ENCODE measurements at regions not wholly inside any gene's neighbourhood (a gene's known extent, or its start where the extent isn't known, plus 50 kb on each side); places are given as distances from the start of the nearest gene placed in this dataset.

DNA sequence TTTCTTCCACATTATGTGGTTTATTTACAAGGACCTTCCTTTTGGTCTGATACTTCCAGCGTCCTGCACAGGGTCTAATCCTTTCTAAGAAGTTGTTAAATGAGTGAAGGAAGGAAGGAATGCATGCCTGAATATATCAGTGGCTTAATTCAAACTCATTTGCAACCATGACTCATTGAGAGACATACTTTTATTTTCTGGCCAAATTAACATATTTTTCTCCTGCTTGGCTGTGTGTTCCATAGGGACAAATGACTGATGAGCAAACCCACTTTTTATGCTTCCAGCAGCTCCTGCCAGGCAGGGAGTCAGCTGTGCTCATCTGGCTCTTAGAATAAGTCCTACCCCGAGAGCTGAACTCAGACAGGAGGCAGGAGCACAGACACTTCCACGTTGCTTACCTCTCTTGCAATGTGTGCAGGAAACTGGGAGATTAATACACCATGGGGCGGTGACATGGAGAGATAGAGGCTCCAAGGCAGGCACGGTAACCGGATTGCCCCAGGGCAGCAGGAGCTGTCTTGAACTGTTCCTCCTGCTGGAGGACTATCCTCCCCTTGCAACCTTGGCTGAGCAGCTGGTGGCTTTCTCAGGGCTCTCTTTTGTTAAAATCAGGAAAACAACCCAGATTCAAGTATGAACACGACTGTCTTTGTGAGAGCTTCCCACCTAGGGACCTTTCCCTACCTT is 667.5 kb upstream of the HS6ST1 start:
- Histone ChIP-seq H3K27ac (no peak overlapping the region), H3K4me1 (ENCODE audit: insufficient read depth) (no peaks in the 10 kb centered on the region), H3K79me2 (no peaks in the 10 kb centered on the region), H3K36me3 (replicated peaks; ENCODE audit: insufficient read depth, low read depth) (no peaks in the 10 kb centered on the region), H3K27me3 (no peaks in the 10 kb centered on the region), H3K4me3 (no peak overlapping the region), H3K4me2 (no peak overlapping the region), H3K9me2 (replicated peaks; ENCODE audit: insufficient read depth) (no peaks in the 10 kb centered on the region), H2AFZ (no peak overlapping the region), H4K20me1 (ENCODE audit: insufficient read depth, poor library complexity, severe bottlenecking) (no peaks in the 10 kb centered on the region), H3K9me3 (ENCODE audit: low read depth) (no peaks in the 10 kb centered on the region)
- no peak for DNase-seq (ENCODE audit: low spot score)
- TF ChIP-seq EZH2phosphoT487 (IDR thresholded peaks at IDR 0.05; ENCODE audit: low read depth, severe bottlenecking, unreplicated experiment) (no peak), EZH2 (IDR thresholded peaks at IDR 0.05; ENCODE audit: borderline replicate concordance) (no peak)
- TF ChIP-seq, protein P1, sequence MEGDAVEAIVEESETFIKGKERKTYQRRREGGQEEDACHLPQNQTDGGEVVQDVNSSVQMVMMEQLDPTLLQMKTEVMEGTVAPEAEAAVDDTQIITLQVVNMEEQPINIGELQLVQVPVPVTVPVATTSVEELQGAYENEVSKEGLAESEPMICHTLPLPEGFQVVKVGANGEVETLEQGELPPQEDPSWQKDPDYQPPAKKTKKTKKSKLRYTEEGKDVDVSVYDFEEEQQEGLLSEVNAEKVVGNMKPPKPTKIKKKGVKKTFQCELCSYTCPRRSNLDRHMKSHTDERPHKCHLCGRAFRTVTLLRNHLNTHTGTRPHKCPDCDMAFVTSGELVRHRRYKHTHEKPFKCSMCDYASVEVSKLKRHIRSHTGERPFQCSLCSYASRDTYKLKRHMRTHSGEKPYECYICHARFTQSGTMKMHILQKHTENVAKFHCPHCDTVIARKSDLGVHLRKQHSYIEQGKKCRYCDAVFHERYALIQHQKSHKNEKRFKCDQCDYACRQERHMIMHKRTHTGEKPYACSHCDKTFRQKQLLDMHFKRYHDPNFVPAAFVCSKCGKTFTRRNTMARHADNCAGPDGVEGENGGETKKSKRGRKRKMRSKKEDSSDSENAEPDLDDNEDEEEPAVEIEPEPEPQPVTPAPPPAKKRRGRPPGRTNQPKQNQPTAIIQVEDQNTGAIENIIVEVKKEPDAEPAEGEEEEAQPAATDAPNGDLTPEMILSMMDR (IDR thresholded peaks at IDR 0.05; ENCODE audit: poor library complexity): no peak
- WGBS (ENCODE audit: low lambda C conversion rate, missing lambda C conversion rate): 45% methylated on average over 7 of the region's 7 CpGs

GRCh38 chr2:128986867-128987268 is 668.2 kb upstream of the HS6ST1 start:
- 82% methylated on average over 9 of the region's 9 CpGs for WGBS (ENCODE audit: low lambda C conversion rate, missing lambda C conversion rate)
- Histone ChIP-seq H3K4me1 (ENCODE audit: insufficient read depth) (no peaks in the 10 kb centered on the region), H3K27me3 (no peaks in the 10 kb centered on the region), H3K9me3 (ENCODE audit: low read depth) (no peaks in the 10 kb centered on the region), H3K27ac (no peak overlapping the region), H2AFZ (no peak overlapping the region), H4K20me1 (ENCODE audit: insufficient read depth, poor library complexity, severe bottlenecking) (no peaks in the 10 kb centered on the region), H3K4me3 (no peak overlapping the region), H3K36me3 (replicated peaks; ENCODE audit: insufficient read depth, low read depth) (no peaks in the 10 kb centered on the region), H3K79me2 (no peaks in the 10 kb centered on the region), H3K9me2 (replicated peaks; ENCODE audit: insufficient read depth) (no peaks in the 10 kb centered on the region), H3K4me2 (no peak overlapping the region)
- TF ChIP-seq, protein P1 (IDR thresholded peaks at IDR 0.05; ENCODE audit: poor library complexity): no peak
- TF ChIP-seq EZH2phosphoT487 (IDR thresholded peaks at IDR 0.05; ENCODE audit: low read depth, severe bottlenecking, unreplicated experiment) (no peak), EZH2 (IDR thresholded peaks at IDR 0.05; ENCODE audit: borderline replicate concordance) (no peak)
- DNase-seq (ENCODE audit: low spot score): no peak

DNA sequence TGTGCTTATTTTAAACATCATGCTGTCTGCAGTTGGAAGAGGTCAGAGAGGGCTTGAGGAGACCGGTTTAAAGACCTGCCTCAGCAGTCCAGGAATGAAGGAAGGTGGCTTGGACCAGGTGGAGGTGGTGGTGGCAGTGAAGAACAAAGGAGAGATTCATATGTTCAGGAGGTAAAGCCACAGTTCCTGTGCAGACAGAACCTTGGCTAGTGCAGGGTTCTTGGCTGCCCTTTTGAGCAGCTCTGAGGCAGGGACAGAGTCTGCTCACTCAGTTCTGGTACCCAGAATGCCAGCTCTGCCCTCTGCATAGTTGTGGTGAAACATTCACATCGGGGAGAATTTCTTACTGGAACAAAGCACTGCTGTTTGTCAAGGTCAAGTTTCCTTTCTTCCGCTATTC is 669.7 kb upstream of the HS6ST1 start:
- no peak overlapping the region for H3K4me2 ChIP-seq
- TF ChIP-seq EZH2 (IDR thresholded peaks at IDR 0.05; ENCODE audit: borderline replicate concordance) (no peak), EZH2phosphoT487 (IDR thresholded peaks at IDR 0.05; ENCODE audit: low read depth, severe bottlenecking, unreplicated experiment) (no peak)
- TF ChIP-seq, protein P1 (IDR thresholded peaks at IDR 0.05; ENCODE audit: poor library complexity): no peak
- no peak overlapping the region for H2AFZ ChIP-seq
- H3K4me3 ChIP-seq: no peak overlapping the region
- WGBS (ENCODE audit: low lambda C conversion rate, missing lambda C conversion rate): 78% methylated on average over 3 of the region's 3 CpGs
- no peak overlapping the region for H3K27ac ChIP-seq
- no peaks in the 10 kb centered on the region for H3K9me2 ChIP-seq (replicated peaks; ENCODE audit: insufficient read depth)
- H3K36me3 ChIP-seq (replicated peaks; ENCODE audit: insufficient read depth, low read depth): no peaks in the 10 kb centered on the region
- H3K27me3 ChIP-seq: no peaks in the 10 kb centered on the region
- no peaks in the 10 kb centered on the region for H4K20me1 ChIP-seq (ENCODE audit: insufficient read depth, poor library complexity, severe bottlenecking)
- no peaks in the 10 kb centered on the region for H3K79me2 ChIP-seq
- no peaks in the 10 kb centered on the region for H3K4me1 ChIP-seq (ENCODE audit: insufficient read depth)
- no peak for DNase-seq (ENCODE audit: low spot score)
- no peaks in the 10 kb centered on the region for H3K9me3 ChIP-seq (ENCODE audit: low read depth)
